Ectodermal cell (in vitro differentiated cells): ENCODE measurements at regions not wholly inside any gene's neighbourhood (a gene's known extent, or its start where the extent isn't known, plus 50 kb on each side); places are given as distances from the start of the nearest gene placed in this dataset.

Experiments used
- H3K27ac ChIP-seq: 2 replicates; pipeline ENCODE4 v1.7.0; 2013; ENCODE audit warnings: mild to moderate bottlenecking, low read depth, low read length; ENCODE audit not compliant: insufficient read depth, poor library complexity, severe bottlenecking
- H3K27me3 ChIP-seq: 2 replicates; pipeline ENCODE4 v1.7.0; 2013; ENCODE audit warnings: mild to moderate bottlenecking, low read length; ENCODE audit not compliant: insufficient read depth, control insufficient read depth, poor library complexity, severe bottlenecking
- H3K36me3 ChIP-seq: one replicate; pipeline ENCODE4 v1.7.0; 2013; ENCODE audit warnings: low read length; ENCODE audit not compliant: control insufficient read depth, insufficient read depth
- H3K4me1 ChIP-seq: one replicate; pipeline ENCODE4 v1.7.0; 2013; ENCODE audit warnings: low read length; ENCODE audit not compliant: control insufficient read depth, insufficient read depth
- H3K4me3 ChIP-seq: 2 replicates; pipeline ENCODE4 v1.7.0; 2013; ENCODE audit warnings: low read depth, low read length, control low read depth; ENCODE audit not compliant: insufficient read depth
- H3K9me3 ChIP-seq: 2 replicates; pipeline ENCODE4 v1.7.0; 2013; ENCODE audit warnings: mild to moderate bottlenecking, low read length, moderate library complexity; ENCODE audit not compliant: control insufficient read depth
- whole genome bisulfite sequencing, 2 experiments: methylation state at CpG; one replicate each; pipeline ENCODE4 v1.1.7; 2013; ENCODE audit warnings: missing lambda C conversion rate in 2 of 2; 5-methylcytosine and 5-hydroxymethylcytosine counted together

GRCh38 chr10:88162852-88163251, 299.4 kb downstream of the PTEN start:
- WGBS, 2 experiments: 89 to 94% methylated on average over 1 of the region's 1 CpG
- no peaks in the 10 kb centered on the region for H3K36me3 ChIP-seq
- no peaks in the 10 kb centered on the region for H3K9me3 ChIP-seq
- no peak overlapping the region for H3K4me3 ChIP-seq
- H3K27ac ChIP-seq: no peak overlapping the region
- H3K4me1 ChIP-seq: no peaks in the 10 kb centered on the region
- H3K27me3 ChIP-seq: no peaks in the 10 kb centered on the region

GRCh38 chr10:88163572-88163971, 300.1 kb downstream of the PTEN start:
- Histone ChIP-seq H3K27me3 (no peaks in the 10 kb centered on the region), H3K9me3 (no peaks in the 10 kb centered on the region)
- 92 to 96% methylated on average over 2 to 3 of the region's 3 CpGs for WGBS, 2 experiments

GRCh38 chr10:88164471-88164870, 301.0 kb downstream of the PTEN start:
- H3K27me3 ChIP-seq: no peaks in the 10 kb centered on the region
- no peaks in the 10 kb centered on the region for H3K4me1 ChIP-seq
- no peaks in the 10 kb centered on the region for H3K36me3 ChIP-seq
- 82 to 100% methylated on average over 1 of the region's 1 CpG for WGBS, 2 experiments
- no peak overlapping the region for H3K27ac ChIP-seq
- H3K9me3 ChIP-seq: no peaks in the 10 kb centered on the region
- H3K4me3 ChIP-seq: no peak overlapping the region

More at GRCh38 chr10:88163572-88163971, 300.1 kb downstream of the PTEN start:
- no peaks in the 10 kb centered on the region for H3K4me1 ChIP-seq
- no peak overlapping the region for H3K27ac ChIP-seq
- no peaks in the 10 kb centered on the region for H3K36me3 ChIP-seq
- H3K4me3 ChIP-seq: no peak overlapping the region

- Histone ChIP-seq H3K27ac (no peak overlapping the region), H3K9me3 (no peaks in the 10 kb centered on the region), H3K27me3 (no peaks in the 10 kb centered on the region), H3K4me1 (no peaks in the 10 kb centered on the region), H3K36me3 (no peaks in the 10 kb centered on the region), H3K4me3 (no peak overlapping the region)
- WGBS, 2 experiments: 90 to 91% methylated on average over 7 of the region's 7 CpGs
Measured at GRCh38 chr10:88165849-88166271, 302.4 kb downstream of the PTEN start.

GRCh38 chr10:88168171-88169036, 305.0 kb downstream of the PTEN start:
- no peak overlapping the region for H3K4me3 ChIP-seq
- no peak overlapping the region for H3K27ac ChIP-seq
- no peaks in the 10 kb centered on the region for H3K27me3 ChIP-seq
- H3K36me3 ChIP-seq: no peaks in the 10 kb centered on the region
- no peaks in the 10 kb centered on the region for H3K4me1 ChIP-seq
- 97% methylated on average over 3 of the region's 3 CpGs for WGBS, 2 experiments
- no peaks in the 10 kb centered on the region for H3K9me3 ChIP-seq

GRCh38 chr10:88169037-88169319, 305.6 kb downstream of the PTEN start:
- Histone ChIP-seq H3K9me3 (no peaks in the 10 kb centered on the region), H3K4me3 (no peak overlapping the region), H3K4me1 (no peaks in the 10 kb centered on the region), H3K27me3 (no peaks in the 10 kb centered on the region), H3K36me3 (no peaks in the 10 kb centered on the region), H3K27ac (no peak overlapping the region)

- Histone ChIP-seq H3K36me3 (no peaks in the 10 kb centered on the region), H3K4me3 (no peak overlapping the region), H3K9me3 (no peaks in the 10 kb centered on the region), H3K27me3 (no peaks in the 10 kb centered on the region), H3K27ac (no peak overlapping the region), H3K4me1 (no peaks in the 10 kb centered on the region)
- WGBS, 2 experiments: 83 to 100% methylated on average over 1 of the region's 1 CpG
Measured at GRCh38 chr10:88170628-88171027, 307.2 kb downstream of the PTEN start.

- H3K27me3 ChIP-seq: no peaks in the 10 kb centered on the region
- H3K9me3 ChIP-seq: no peaks in the 10 kb centered on the region
- H3K36me3 ChIP-seq: no peaks in the 10 kb centered on the region
- no peak overlapping the region for H3K27ac ChIP-seq
- H3K4me1 ChIP-seq: no peaks in the 10 kb centered on the region
- H3K4me3 ChIP-seq: no peak overlapping the region
- WGBS, 2 experiments: no CpG with 5 or more reads among the region's 1 CpG
Measured at GRCh38 chr10:88172159-88172558, 308.7 kb downstream of the PTEN start.

- Histone ChIP-seq H3K4me1 (no peaks in the 10 kb centered on the region), H3K36me3 (no peaks in the 10 kb centered on the region), H3K4me3 (no peak overlapping the region), H3K9me3 (no peaks in the 10 kb centered on the region), H3K27me3 (no peaks in the 10 kb centered on the region), H3K27ac (no peak overlapping the region)
- WGBS, 2 experiments: 94 to 95% methylated on average over 5 of the region's 5 CpGs
Measured at GRCh38 chr10:88174391-88174790, 311.0 kb downstream of the PTEN start.

GRCh38 chr10:88178758-88179157, 315.3 kb downstream of the PTEN start:
- Histone ChIP-seq H3K4me1 (no peaks in the 10 kb centered on the region), H3K4me3 (no peak overlapping the region), H3K9me3 (no peaks in the 10 kb centered on the region), H3K27me3 (no peaks in the 10 kb centered on the region), H3K36me3 (no peaks in the 10 kb centered on the region), H3K27ac (no peak overlapping the region)

GRCh38 chr10:88179831-88180230, 316.4 kb downstream of the PTEN start:
- H3K9me3 ChIP-seq: no peaks in the 10 kb centered on the region
- no peak overlapping the region for H3K4me3 ChIP-seq
- H3K36me3 ChIP-seq: no peaks in the 10 kb centered on the region
- no peak overlapping the region for H3K27ac ChIP-seq
- H3K4me1 ChIP-seq: no peaks in the 10 kb centered on the region
- 88 to 95% methylated on average over 2 to 3 of the region's 3 CpGs for WGBS, 2 experiments
- H3K27me3 ChIP-seq: no peaks in the 10 kb centered on the region
